Gastroesophageal sphincter (tissue), 3 donors: ENCODE measurements at regions not wholly inside any gene's neighbourhood (a gene's known extent, or its start where the extent isn't known, plus 50 kb on each side); places are given as distances from the start of the nearest gene placed in this dataset.

Source experiments
- CTCF ChIP-seq, 4 experiments: fragments of 200-600 bp in 2 of 4; fragments of 450-650 bp in 2 of 4; sonication (generic) in 1 of 4; IDR thresholded peaks; one replicate each; pipeline ENCODE4 v1.5.1; 2017 to 2019; ENCODE audit warnings: antibody characterized with exemption in 4 of 4, mild to moderate bottlenecking in 2 of 4, moderate library complexity in 2 of 4
- POLR2A ChIP-seq, 2 donors: fragments of 450-650 bp; IDR thresholded peaks; one replicate each; pipeline ENCODE4 v1.6.1; 2017; ENCODE audit warnings: antibody characterized with exemption in 2 of 2, mild to moderate bottlenecking in 2 of 2, moderate library complexity in 1 of 2
- POLR2AphosphoS5 ChIP-seq: sonication (generic); formaldehyde crosslinking; IDR thresholded peaks from one replicate; pipeline ENCODE4 v1.6.1; 2017; ENCODE audit warnings: antibody characterized with exemption

GRCh38 chr19:23557381-23557780 is 129.6 kb downstream of the ZNF675 start:
- no peak for TF ChIP-seq CTCF (IDR thresholded peaks at IDR 0.05)
- no peak for TF ChIP-seq POLR2AphosphoS5
- TF ChIP-seq POLR2A (IDR thresholded peaks at IDR 0.05), result no peak
